K562 (cell line): ENCODE measurements at regions not wholly inside any gene's neighbourhood (a gene's known extent, or its start where the extent isn't known, plus 50 kb on each side); places are given as distances from the start of the nearest gene placed in this dataset.

ENCODE experiments used
- ARID3A ChIP-seq: IDR thresholded peaks from 2 replicates; pipeline ENCODE4 v1.6.1; 2012; ENCODE audit warnings: low read depth, low read length, improper control_type of control experiment, borderline replicate concordance
- ARID4B ChIP-seq: sonication (generic); formaldehyde crosslinking; IDR thresholded peaks from 2 replicates; pipeline ENCODE4 v1.8.0; 2022; ENCODE audit warnings: mild to moderate bottlenecking, missing genetic modification reagents
- ATF7 ChIP-seq: fragments of 450-650 bp; IDR thresholded peaks from 2 replicates; pipeline ENCODE4 v1.7.1; 2014; ENCODE audit warnings: mild to moderate bottlenecking, moderate library complexity
- CBX3 ChIP-seq, 2 experiments: IDR thresholded peaks; 1 replicate in 1 of 2; 2 replicates in 1 of 2; pipeline ENCODE4 v1.6.1; 2012; ENCODE audit warnings: inconsistent platforms in 2 of 2, low read length in 2 of 2, borderline replicate concordance in 1 of 2, control low read depth in 1 of 2
- CTCFL ChIP-seq: IDR thresholded peaks from 2 replicates; pipeline ENCODE4 v1.6.1; 2011; ENCODE audit warnings: borderline replicate concordance, low read depth, mild to moderate bottlenecking, moderate library complexity, low read length; ENCODE audit not compliant: insufficient read depth, poor library complexity, severe bottlenecking
- DIDO1 ChIP-seq: fragments of 450-650 bp; IDR thresholded peaks from 2 replicates; pipeline ENCODE4 v1.6.1; 2016; ENCODE audit warnings: low read depth, missing biosample characterization, missing genetic modification characterization
- FOXA1 ChIP-seq: fragments of 450-650 bp; IDR thresholded peaks from 2 replicates; pipeline ENCODE4 v1.6.1; 2016; ENCODE audit warnings: mild to moderate bottlenecking, borderline replicate concordance
- MAX ChIP-seq: sonication (generic); formaldehyde crosslinking; IDR thresholded peaks from 2 replicates; pipeline ENCODE4 v1.9.0; 2022; ENCODE audit warnings: mild to moderate bottlenecking, missing genetic modification reagents
- PATZ1 ChIP-seq: fragments of 250-450 bp; sonication (Bioruptor Pico); IDR thresholded peaks from 2 replicates; pipeline ENCODE4 v1.5.0; 2020; ENCODE audit warnings: mild to moderate bottlenecking, borderline replicate concordance
- RBM17 ChIP-seq: fragments of 200-400 bp; formaldehyde crosslinking; IDR thresholded peaks from 2 replicates; pipeline ENCODE4 v1.6.1; 2017; ENCODE audit warnings: low read depth, mild to moderate bottlenecking, low read length, borderline replicate concordance
- SRSF9 ChIP-seq: fragments of 200-400 bp; formaldehyde crosslinking; IDR thresholded peaks from 2 replicates; pipeline ENCODE4 v1.6.1; 2017; ENCODE audit warnings: low read depth, low read length, borderline replicate concordance
- TFAP4 ChIP-seq: sonication (generic); formaldehyde crosslinking; IDR thresholded peaks from 2 replicates; pipeline ENCODE4 v1.8.0; 2022; ENCODE audit warnings: missing genetic modification reagents, mild to moderate bottlenecking, moderate library complexity, borderline replicate concordance
- ZNF184 ChIP-seq: sonication (generic); formaldehyde crosslinking; IDR thresholded peaks from 2 replicates; pipeline ENCODE4 v1.5.0; 2020; ENCODE audit warnings: missing genetic modification reagents
- ZNF830 ChIP-seq: fragments of 250-450 bp; sonication (Bioruptor Pico); IDR thresholded peaks from 2 replicates; pipeline ENCODE4 v1.5.0; 2021; ENCODE audit warnings: mild to moderate bottlenecking

- TF ChIP-seq PATZ1 (CRISPR knock-in tag) (no peak), RBM17 (no peak), CTCFL (peak; percentile 67), ZNF830 (CRISPR knock-in tag) (no peak), DIDO1 (tag) (no peak), CBX3 (IDR thresholded peaks at IDR 0.05; ENCODE audit: borderline replicate concordance in 1 of 2, low read length in 2 of 2) (0 out of 3 replicates have a peak, but pooled peaks of 1 of the 2 experiments have one; percentile 56), SRSF9 (no peak), FOXA1 (no peak), ZNF184 (CRISPR knock-in tag) (no peak), MAX (peak; percentile 65), ARID4B (no peak), ARID3A (no peak), TFAP4 (CRISPR knock-in tag) (peak; percentile 44; the same call in 1 of the 2 replicates), ATF7 (no peak)
These were observed 77.9 kb upstream of the RALY start (continued) for GRCh38 chr20:33915726-33916331.
